Neural crest cell (in vitro differentiated cells): ENCODE measurements at regions not wholly inside any gene's neighbourhood (a gene's known extent, or its start where the extent isn't known, plus 50 kb on each side); places are given as distances from the start of the nearest gene placed in this dataset.
"Not testable (repeated sequence)": the region's sequence is repeated elsewhere in the genome, so short reads cannot be mapped to it uniquely, and the experiment has no call there.

Source experiments
- DNase-seq: peaks from one replicate; pipeline ENCODE4 v3.0.0; 2021; ENCODE audit warnings: low read depth, mixed read lengths, low spot score
- H3K27ac Mint-ChIP-seq: one replicate; pipeline ENCODE4 v1.8.0; 2021; ENCODE audit warnings: mild to moderate bottlenecking, mixed read lengths; ENCODE audit not compliant: unreplicated experiment
- H3K27me3 Mint-ChIP-seq: 2 replicates; pipeline ENCODE4 v1.8.0; 2021; ENCODE audit warnings: low read depth, mild to moderate bottlenecking, mixed read lengths
- H3K36me3 Mint-ChIP-seq: 2 replicates; pipeline ENCODE4 v1.8.0; 2021; ENCODE audit warnings: low read depth, mild to moderate bottlenecking, mixed read lengths
- H3K4me1 Mint-ChIP-seq: 2 replicates; pipeline ENCODE4 v1.8.0; 2021; ENCODE audit warnings: mixed read lengths
- H3K4me3 Mint-ChIP-seq: one replicate; pipeline ENCODE4 v1.8.0; 2021; ENCODE audit warnings: mild to moderate bottlenecking, mixed read lengths
- H3K9me3 Mint-ChIP-seq: 2 replicates; pipeline ENCODE4 v1.8.0; 2021; ENCODE audit warnings: mixed read lengths
- CTCF ChIP-seq: fragments of 200-600 bp; sonication (generic); conservative IDR thresholded peaks from 2 replicates; pipeline ENCODE4 v1.5.0; 2021; ENCODE audit warnings: antibody characterized with exemption, mild to moderate bottlenecking

GRCh38 chr12:69047990-69048389 lies 115.0 kb upstream of the CPM start:
- DNase-seq: no peak
- H3K9me3 Mint-ChIP-seq: peaks cover 7% of the 10 kb centered on the region
- no peak for TF ChIP-seq CTCF
- H3K36me3 Mint-ChIP-seq: no peaks in the 10 kb centered on the region
- no peak overlapping the region for H3K4me3 Mint-ChIP-seq
- no peak overlapping the region for H3K27ac Mint-ChIP-seq
- no peaks in the 10 kb centered on the region for H3K4me1 Mint-ChIP-seq
- H3K27me3 Mint-ChIP-seq: peaks cover 3% of the 10 kb centered on the region

DNA sequence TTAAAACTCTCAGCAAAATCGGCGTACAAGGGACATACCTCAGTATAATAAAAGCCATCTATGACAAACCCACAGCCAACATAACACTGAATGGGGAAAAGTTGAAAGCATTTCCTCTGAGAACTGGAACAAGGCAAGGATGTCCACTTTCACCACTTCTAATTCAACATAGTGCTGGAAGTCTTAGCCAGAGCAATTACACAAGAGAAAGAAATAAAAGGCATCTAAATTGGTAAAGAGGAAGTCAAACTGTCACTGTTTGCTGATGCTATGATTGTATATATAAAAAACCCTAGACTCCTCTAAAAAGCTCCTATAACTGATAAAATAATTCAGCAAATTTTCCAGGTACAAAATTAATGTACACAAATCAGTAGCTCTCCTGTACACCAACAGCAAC lies 116.9 kb upstream of the CPM start:
- not testable (repeated sequence) for DNase-seq, H3K4me1 Mint-ChIP-seq, H3K36me3 Mint-ChIP-seq, H3K27me3 Mint-ChIP-seq, H3K9me3 Mint-ChIP-seq, H3K27ac Mint-ChIP-seq, H3K4me3 Mint-ChIP-seq

- no peak overlapping the region for H3K4me3 Mint-ChIP-seq
- no peak overlapping the region for H3K27ac Mint-ChIP-seq
- DNase-seq: no peak
These were observed 119.8 kb upstream of the CPM start for GRCh38 chr12:69052613-69053408.

DNA sequence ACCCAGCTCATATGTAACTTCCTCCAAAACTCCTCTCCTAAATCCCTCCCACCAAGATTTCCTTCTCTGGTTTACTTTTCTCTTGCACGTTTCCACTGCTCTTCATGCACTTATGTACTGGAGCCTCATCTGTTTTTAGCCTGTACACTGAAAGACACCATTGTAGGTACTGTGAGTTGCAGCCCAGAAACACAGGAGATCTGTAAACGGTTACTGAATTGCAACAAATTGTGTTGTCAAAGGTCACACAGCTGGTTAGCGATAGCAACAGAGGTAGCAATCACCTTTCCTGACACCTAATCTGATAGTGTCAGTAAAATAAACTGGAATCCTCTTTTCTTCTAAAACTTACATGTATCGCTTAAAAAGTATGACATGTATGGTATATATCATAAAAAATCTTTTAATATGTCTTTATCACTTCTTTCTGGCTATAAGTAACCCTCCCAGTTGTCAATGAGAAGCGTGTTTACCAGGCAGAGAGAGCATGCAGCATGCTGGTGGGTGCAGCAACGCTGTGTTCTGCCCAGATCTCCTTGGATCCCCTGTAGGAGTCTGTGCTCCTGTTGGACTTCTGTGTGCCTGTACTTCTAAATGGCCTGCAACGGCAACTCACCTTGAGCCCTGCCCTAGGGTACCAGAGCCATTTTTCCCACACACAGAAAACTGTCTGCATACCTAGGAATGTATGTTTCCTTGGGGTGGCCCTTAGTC lies 121.5 kb upstream of the CPM start:
- Mint-ChIP-seq H3K9me3 (peaks cover 3% of the 10 kb centered on the region), H3K4me1 (peaks cover 10% of the 10 kb centered on the region), H3K27ac (no peak overlapping the region), H3K27me3 (peaks cover 3% of the 10 kb centered on the region), H3K36me3 (no peaks in the 10 kb centered on the region), H3K4me3 (no peak overlapping the region)
- no peak for TF ChIP-seq CTCF
- no peak for DNase-seq

More at GRCh38 chr12:69052613-69053408, 119.8 kb upstream of the CPM start:
- Mint-ChIP-seq H3K27me3 (peaks cover 3% of the 10 kb centered on the region), H3K36me3 (no peaks in the 10 kb centered on the region), H3K4me1 (peaks cover 10% of the 10 kb centered on the region), H3K9me3 (peaks cover 7% of the 10 kb centered on the region)
- no peak for TF ChIP-seq CTCF

GRCh38 chr12:69055280-69055679 lies 122.3 kb upstream of the CPM start:
- Mint-ChIP-seq H3K4me3 (no peak overlapping the region), H3K9me3 (peaks cover 3% of the 10 kb centered on the region), H3K27ac (no peak overlapping the region), H3K4me1 (peaks cover 10% of the 10 kb centered on the region), H3K27me3 (peaks cover 3% of the 10 kb centered on the region), H3K36me3 (no peaks in the 10 kb centered on the region)
- DNase-seq: no peak
- TF ChIP-seq CTCF: no peak

- no peak for TF ChIP-seq CTCF
- no peak overlapping the region for H3K4me3 Mint-ChIP-seq
- peaks cover 10% of the 10 kb centered on the region for H3K4me1 Mint-ChIP-seq
- no peak overlapping the region for H3K27ac Mint-ChIP-seq
- H3K27me3 Mint-ChIP-seq: peaks cover 3% of the 10 kb centered on the region
- H3K9me3 Mint-ChIP-seq: peaks cover 3% of the 10 kb centered on the region
- no peak for DNase-seq
- no peaks in the 10 kb centered on the region for H3K36me3 Mint-ChIP-seq
These were observed 122.7 kb upstream of the CPM start for GRCh38 chr12:69055706-69056105.
